CD14-positive monocyte (primary cell): ENCODE measurements at regions not wholly inside any gene's neighbourhood (a gene's known extent, or its start where the extent isn't known, plus 50 kb on each side); places are given as distances from the start of the nearest gene placed in this dataset.

Experiments used
- DNase-seq, 3 donors: peaks; one replicate each; pipeline ENCODE4 v3.0.0-alpha.2; 2011 to 2022
- H2AFZ ChIP-seq: 2 replicates; pipeline ENCODE4 v1.6.0; 2012; ENCODE audit warnings: mild to moderate bottlenecking, low read depth, low read length, inconsistent platforms; ENCODE audit not compliant: insufficient read depth, poor library complexity, severe bottlenecking
- H3K27ac ChIP-seq, 2 donors: 1 replicate in 1 of 2; 2 replicates in 1 of 2; pipeline ENCODE4 v1.5.1; 2012 to 2013; ENCODE audit warnings: low read length in 2 of 2, control low read depth in 1 of 2, inconsistent platforms in 1 of 2, low read depth in 1 of 2, mild to moderate bottlenecking in 1 of 2
- H3K27me3 ChIP-seq, 2 donors: one replicate each; pipeline versions ENCODE4 v1.6.0 to v1.6.1; 2011 to 2013; ENCODE audit warnings: low read length in 2 of 2; ENCODE audit not compliant: control insufficient read depth in 2 of 2, insufficient read depth in 2 of 2
- H3K36me3 ChIP-seq, 2 donors: replicated peaks in 1 of 2; 1 replicate in 1 of 2; 2 replicates in 1 of 2; pipeline versions ENCODE4 v1.5.1 to v1.6.1; 2012 to 2013; ENCODE audit warnings: low read length in 2 of 2, control low read depth in 1 of 2, inconsistent platforms in 1 of 2, mild to moderate bottlenecking in 1 of 2; ENCODE audit not compliant: insufficient read depth in 2 of 2, control insufficient read depth in 1 of 2
- H3K4me1 ChIP-seq, 2 donors: 1 replicate in 1 of 2; 2 replicates in 1 of 2; pipeline versions ENCODE4 v1.5.1 to v1.6.1; 2012 to 2013; ENCODE audit warnings: low read length in 2 of 2, control low read depth in 1 of 2, inconsistent platforms in 1 of 2, mild to moderate bottlenecking in 1 of 2, moderate library complexity in 1 of 2; ENCODE audit not compliant: insufficient read depth in 2 of 2, control insufficient read depth in 1 of 2
- H3K4me2 ChIP-seq: replicated peaks from 2 replicates; pipeline ENCODE3; 2012; ENCODE audit warnings: low read length, moderate library complexity, mild to moderate bottlenecking; ENCODE audit not compliant: poor library complexity, severe bottlenecking; ENCODE audit errors: extremely low read depth
- H3K4me3 ChIP-seq, 3 experiments: fragments of 200-600 bp in 1 of 3; sonication (generic) in 1 of 3; replicated peaks in 1 of 3; 1 replicate in 2 of 3; 2 replicates in 1 of 3; pipeline ENCODE4 v1.5.1; 2011 to 2013; ENCODE audit warnings: low read length in 3 of 3, mild to moderate bottlenecking in 3 of 3, control low read depth in 2 of 3, low read depth in 2 of 3, inconsistent platforms in 1 of 3, moderate library complexity in 1 of 3
- H3K79me2 ChIP-seq: 2 replicates; pipeline ENCODE4 v1.6.0; 2012; ENCODE audit warnings: mild to moderate bottlenecking, control low read depth, inconsistent platforms, low read length, moderate library complexity; ENCODE audit not compliant: insufficient read depth
- H3K9ac ChIP-seq: 2 replicates; pipeline ENCODE4 v1.6.0; 2017; ENCODE audit warnings: low read length, mild to moderate bottlenecking; ENCODE audit not compliant: insufficient read depth, poor library complexity, severe bottlenecking
- H3K9me3 ChIP-seq, 2 donors: replicated peaks in 1 of 2; 1 replicate in 1 of 2; 2 replicates in 1 of 2; pipeline versions ENCODE4 v1.5.1 to v1.6.1; 2012 to 2013; ENCODE audit warnings: low read length in 2 of 2, control low read depth in 1 of 2; ENCODE audit not compliant: control insufficient read depth in 1 of 2, insufficient read depth in 1 of 2
- H4K20me1 ChIP-seq: 2 replicates; pipeline ENCODE4 v1.6.0; 2012; ENCODE audit warnings: mild to moderate bottlenecking, low read length, control low read depth, moderate library complexity; ENCODE audit not compliant: insufficient read depth
- H3K27ac Mint-ChIP-seq, 7 donors: one replicate each; pipeline ENCODE4 v1.8.0; 2020; ENCODE audit warnings: mild to moderate bottlenecking in 7 of 7, mixed read lengths in 7 of 7, moderate library complexity in 6 of 7, inconsistent platforms in 2 of 7
- H3K27me3 Mint-ChIP-seq, 3 donors: one replicate each; pipeline ENCODE4 v1.8.0; 2021 to 2022; ENCODE audit warnings: low read depth in 3 of 3, mild to moderate bottlenecking in 3 of 3, mixed read lengths in 3 of 3, moderate library complexity in 3 of 3, inconsistent platforms in 1 of 3
- H3K36me3 Mint-ChIP-seq, 2 donors: one replicate each; pipeline ENCODE4 v1.8.0; 2020; ENCODE audit warnings: mixed read lengths in 2 of 2, inconsistent platforms in 1 of 2, mild to moderate bottlenecking in 1 of 2
- H3K4me1 Mint-ChIP-seq: one replicate; pipeline ENCODE4 v1.8.0; 2020; ENCODE audit warnings: mild to moderate bottlenecking, mixed read lengths
- H3K4me3 Mint-ChIP-seq, 2 donors: one replicate each; pipeline ENCODE4 v1.8.0; 2020; ENCODE audit warnings: mild to moderate bottlenecking in 2 of 2, mixed read lengths in 2 of 2, moderate library complexity in 1 of 2
- H3K9me3 Mint-ChIP-seq, 7 donors: one replicate each; pipeline ENCODE4 v1.8.0; 2020 to 2022; ENCODE audit warnings: mixed read lengths in 7 of 7, mild to moderate bottlenecking in 6 of 7, moderate library complexity in 6 of 7, inconsistent platforms in 2 of 7
- WGBS: methylation state at CpG from one replicate; pipeline ENCODE4 v1.1.5; 2013; ENCODE audit warnings: missing lambda C conversion rate; ENCODE audit not compliant: insufficient coverage; 5-methylcytosine and 5-hydroxymethylcytosine counted together
- intact Hi-C, 2 donors: fragments of 100-400 bp; cut with micrococcal nuclease; formaldehyde crosslinking; loops; one replicate each; pipeline versions ENCODE4 v1.15.0 to v1.15.1; 2023
- TF ChIP-seq, protein P1 (sequence below): fragments of 200-600 bp; IDR thresholded peaks from one replicate; pipeline ENCODE4 v1.8.0; 2022; ENCODE audit warnings: antibody characterized with exemption, mild to moderate bottlenecking

DNA sequence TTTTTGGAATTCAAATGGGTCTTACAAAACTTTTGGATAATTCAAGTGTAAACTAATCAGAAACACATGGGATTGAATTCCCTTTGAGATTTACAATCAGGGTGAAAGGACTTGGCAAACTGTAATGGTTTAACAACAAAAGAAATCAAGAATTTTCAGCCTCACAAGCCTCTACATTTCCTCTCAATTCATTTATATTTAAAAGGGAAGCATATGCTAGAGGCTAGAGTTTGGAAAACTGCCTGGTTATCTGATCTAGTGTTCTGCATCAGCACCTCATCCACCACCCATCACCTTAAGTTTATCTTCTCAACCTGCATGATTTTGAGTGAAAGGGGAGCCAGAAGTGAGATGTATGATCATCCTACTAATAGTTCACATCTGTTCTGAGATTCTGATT lies 120.7 kb downstream of the TES start:
- Mint-ChIP-seq H3K36me3 (no peaks in the 10 kb centered on the region), H3K4me3 (no peak overlapping the region), H3K4me1 (no peaks in the 10 kb centered on the region)

DNA sequence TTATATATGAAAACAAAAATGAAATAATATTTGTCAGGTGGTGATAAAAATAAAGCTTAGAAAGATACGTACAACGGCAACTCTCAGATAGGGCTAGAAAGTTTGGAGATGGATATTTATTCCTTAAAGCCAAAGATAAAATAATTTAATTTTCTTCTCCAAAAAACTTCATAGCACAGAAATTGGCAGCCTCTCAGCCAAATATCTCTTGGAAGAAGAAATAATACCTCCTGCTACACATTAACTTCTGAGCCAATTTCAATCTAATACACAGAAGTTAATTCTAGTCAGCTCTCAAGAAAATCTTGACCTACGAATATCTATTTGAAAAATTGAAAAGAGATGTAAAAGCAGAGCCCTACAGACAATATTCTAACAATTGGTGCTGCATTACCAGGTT lies 122.4 kb downstream of the TES start:
- no peaks in the 10 kb centered on the region for H3K36me3 Mint-ChIP-seq
- Histone ChIP-seq H3K27ac (no peak overlapping the region), H3K4me1 (no peaks in the 10 kb centered on the region), H3K79me2 (no peaks in the 10 kb centered on the region), H3K4me2 (no peak overlapping the region), H3K27me3 (no peaks in the 10 kb centered on the region), H3K9me3 (no peaks in the 10 kb centered on the region), H2AFZ (no peak overlapping the region), H3K36me3 (no peaks in the 10 kb centered on the region), H4K20me1 (no peaks in the 10 kb centered on the region), H3K9ac (no peak overlapping the region), H3K4me3 (no peak overlapping the region)
- WGBS, result no CpG with 5 or more reads among the region's 3 CpGs
- peaks cover 0 to 3% (median 0%) of the 10 kb centered on the region in 7 donors for H3K9me3 Mint-ChIP-seq
- no peak for DNase-seq
- no peak overlapping the region for H3K4me3 Mint-ChIP-seq
- H3K27me3 Mint-ChIP-seq, result peaks cover 0 to 2% (median 0%) of the 10 kb centered on the region in 3 donors
- no peak overlapping the region for H3K27ac Mint-ChIP-seq
- H3K4me1 Mint-ChIP-seq, result no peaks in the 10 kb centered on the region
- intact Hi-C loops, result no loop called here
- TF ChIP-seq, protein P1, sequence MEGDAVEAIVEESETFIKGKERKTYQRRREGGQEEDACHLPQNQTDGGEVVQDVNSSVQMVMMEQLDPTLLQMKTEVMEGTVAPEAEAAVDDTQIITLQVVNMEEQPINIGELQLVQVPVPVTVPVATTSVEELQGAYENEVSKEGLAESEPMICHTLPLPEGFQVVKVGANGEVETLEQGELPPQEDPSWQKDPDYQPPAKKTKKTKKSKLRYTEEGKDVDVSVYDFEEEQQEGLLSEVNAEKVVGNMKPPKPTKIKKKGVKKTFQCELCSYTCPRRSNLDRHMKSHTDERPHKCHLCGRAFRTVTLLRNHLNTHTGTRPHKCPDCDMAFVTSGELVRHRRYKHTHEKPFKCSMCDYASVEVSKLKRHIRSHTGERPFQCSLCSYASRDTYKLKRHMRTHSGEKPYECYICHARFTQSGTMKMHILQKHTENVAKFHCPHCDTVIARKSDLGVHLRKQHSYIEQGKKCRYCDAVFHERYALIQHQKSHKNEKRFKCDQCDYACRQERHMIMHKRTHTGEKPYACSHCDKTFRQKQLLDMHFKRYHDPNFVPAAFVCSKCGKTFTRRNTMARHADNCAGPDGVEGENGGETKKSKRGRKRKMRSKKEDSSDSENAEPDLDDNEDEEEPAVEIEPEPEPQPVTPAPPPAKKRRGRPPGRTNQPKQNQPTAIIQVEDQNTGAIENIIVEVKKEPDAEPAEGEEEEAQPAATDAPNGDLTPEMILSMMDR, result no peak

More for the DNA sequence above, 120.7 kb downstream of the TES start:
- Histone ChIP-seq H2AFZ (no peak overlapping the region), H3K36me3 (no peaks in the 10 kb centered on the region), H3K27ac (no peak overlapping the region), H3K9me3 (no peaks in the 10 kb centered on the region), H4K20me1 (no peaks in the 10 kb centered on the region), H3K4me2 (no peak overlapping the region), H3K27me3 (no peaks in the 10 kb centered on the region), H3K4me3 (no peak overlapping the region), H3K4me1 (no peaks in the 10 kb centered on the region), H3K9ac (no peak overlapping the region), H3K79me2 (no peaks in the 10 kb centered on the region)
- peaks cover 0 to 2% (median 2%) of the 10 kb centered on the region in 3 donors for H3K27me3 Mint-ChIP-seq
- intact Hi-C loops, result no loop called here
- H3K9me3 Mint-ChIP-seq, result peaks cover 0 to 3% (median 0%) of the 10 kb centered on the region in 7 donors
- H3K27ac Mint-ChIP-seq, result no peak overlapping the region
- TF ChIP-seq, protein P1, result no peak
- no peak for DNase-seq
